ENCODE measurements at regions not wholly inside any gene's neighbourhood (a gene's known extent, or its start where the extent isn't known, plus 50 kb on each side); places are given as distances from the start of the nearest gene placed in this dataset.

DNA sequence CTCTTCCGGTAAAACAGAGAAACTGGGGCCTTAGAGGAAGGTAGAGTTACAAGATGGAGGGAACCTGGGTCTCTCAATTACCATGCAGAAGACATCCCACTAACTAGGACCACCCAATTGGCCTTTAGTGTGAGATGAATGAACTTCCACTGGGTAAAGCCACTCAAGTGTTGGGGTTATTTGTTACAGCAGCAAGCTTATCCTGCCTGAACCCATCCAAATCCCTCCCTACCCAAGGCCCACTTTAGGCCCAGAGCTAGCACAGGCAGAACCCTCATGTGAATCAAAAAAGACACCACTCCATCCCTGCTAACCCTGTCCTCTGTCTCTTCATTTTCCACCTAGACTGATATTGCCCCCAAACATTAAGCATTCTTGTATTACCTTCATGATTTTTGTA lies 746.7 kb upstream of the TBX3 start:
- TF ChIP-seq CTCF (IDR thresholded peaks at IDR 0.05) (no peak), POLR2AphosphoS5 (IDR thresholded peaks at IDR 0.05) (no peak), POLR2A (IDR thresholded peaks at IDR 0.05) (no peak), EP300 (IDR thresholded peaks at IDR 0.05; ENCODE audit: low read depth) (no peak)
